H1 (cell line): ENCODE measurements at regions not wholly inside any gene's neighbourhood (a gene's known extent, or its start where the extent isn't known, plus 50 kb on each side); places are given as distances from the start of the nearest gene placed in this dataset.

Experiments used
- CTCF ChIA-PET: fragments of 300-600 bp; sonication (Branson Sonifier 250); formaldehyde crosslinking; loops from one replicate; lab custom pipeline; 2021; ENCODE audit not compliant: partially characterized antibody; lab: Charles Lee
- POLR2A ChIA-PET: fragments of 300-600 bp; sonication (Branson Sonifier 250); formaldehyde crosslinking; loops from one replicate; lab custom pipeline; 2021; ENCODE audit warnings: inconsistent platforms; ENCODE audit not compliant: partially characterized antibody; lab: Charles Lee
- DNase-seq, 2 experiments: peaks; one replicate each; pipeline versions ENCODE4 v3.0.0 to v3.0.0-alpha.2; 2010 to 2022; ENCODE audit warnings: low spot score in 2 of 2, low read depth in 1 of 2, mixed read lengths in 1 of 2
- FAIRE-seq: peaks from 2 replicates; lab custom pipeline; 2011; peaks lifted over from hg19 to GRCh38; lab: Jason Lieb, UNC
- H2AFZ ChIP-seq: 2 replicates; pipeline ENCODE4 v1.8.1; 2012; ENCODE audit warnings: low read length, inconsistent platforms
- H2AK5ac ChIP-seq: 2 replicates; pipeline ENCODE4 v1.6.1; 2013; ENCODE audit warnings: low read depth, low read length
- H2BK120ac ChIP-seq: replicated peaks from 2 replicates; pipeline ENCODE3; 2013; ENCODE audit warnings: low read depth, low read length, inconsistent platforms
- H2BK12ac ChIP-seq: 2 replicates; pipeline ENCODE4 v1.6.1; 2013; ENCODE audit warnings: low read depth, low read length
- H2BK15ac ChIP-seq: 2 replicates; pipeline ENCODE4 v1.6.1; 2013; ENCODE audit warnings: low read length
- H2BK20ac ChIP-seq: 2 replicates; pipeline ENCODE4 v1.6.1; 2013; ENCODE audit warnings: low read length
- H2BK5ac ChIP-seq: 2 replicates; pipeline ENCODE4 v1.6.1; 2013; ENCODE audit warnings: low read depth, low read length
- H3K14ac ChIP-seq: 2 replicates; pipeline ENCODE4 v1.6.1; 2013; ENCODE audit warnings: inconsistent platforms; ENCODE audit not compliant: insufficient read length
- H3K18ac ChIP-seq: 2 replicates; pipeline ENCODE4 v1.6.1; 2013; ENCODE audit warnings: low read length; ENCODE audit errors: extremely low read depth
- H3K23ac ChIP-seq: 2 replicates; pipeline ENCODE4 v1.6.1; 2013; ENCODE audit warnings: inconsistent platforms; ENCODE audit not compliant: insufficient read length
- H3K23me2 ChIP-seq: 2 replicates; pipeline ENCODE4 v1.6.1; 2013; ENCODE audit warnings: low read depth, low read length
- H3K27ac ChIP-seq: 2 replicates; pipeline ENCODE4 v1.6.1; 2011; ENCODE audit warnings: low read depth, low read length, inconsistent platforms
- H3K27me3 ChIP-seq, 4 experiments: replicated peaks in 1 of 4; 1 replicate in 1 of 4; 2 replicates in 3 of 4; pipeline versions ENCODE4 v1.6.1 to v1.8.1; 2011 to 2013; ENCODE audit warnings: low read length in 3 of 4, mild to moderate bottlenecking in 3 of 4, inconsistent platforms in 2 of 4, mixed read lengths in 2 of 4, moderate library complexity in 1 of 4; ENCODE audit not compliant: control insufficient read depth in 3 of 4, insufficient read depth in 3 of 4; ENCODE audit errors: extremely low read depth in 1 of 4
- H3K36me3 ChIP-seq, 4 experiments: 2 replicates each; pipeline versions ENCODE4 v1.6.1 to v1.8.1; 2011 to 2013; ENCODE audit warnings: mild to moderate bottlenecking in 4 of 4, low read length in 3 of 4, moderate library complexity in 2 of 4, control low read depth in 1 of 4, inconsistent platforms in 1 of 4; ENCODE audit not compliant: insufficient read depth in 4 of 4, control insufficient read depth in 2 of 4
- H3K4ac ChIP-seq: replicated peaks from 2 replicates; pipeline ENCODE3; 2013; ENCODE audit warnings: low read length, low read depth, mixed read lengths, inconsistent platforms; ENCODE audit not compliant: insufficient read length
- H3K4me1 ChIP-seq, 4 experiments: replicated peaks in 1 of 4; 1 replicate in 1 of 4; 2 replicates in 3 of 4; pipeline versions ENCODE4 v1.6.1 to v1.8.1; 2011 to 2013; ENCODE audit warnings: low read length in 3 of 4, inconsistent platforms in 2 of 4, mixed read lengths in 1 of 4; ENCODE audit not compliant: insufficient read depth in 4 of 4, control insufficient read depth in 3 of 4
- H3K4me2 ChIP-seq, 2 experiments: 2 replicates each; pipeline versions ENCODE4 v1.6.1 to v1.8.1; 2011 to 2013; ENCODE audit warnings: low read depth in 2 of 2, low read length in 2 of 2, control low read depth in 1 of 2, inconsistent platforms in 1 of 2, mild to moderate bottlenecking in 1 of 2; ENCODE audit not compliant: insufficient read depth in 1 of 2
- H3K4me3 ChIP-seq, 4 experiments: fragments of 200-600, 300-600 bp in 1 of 4; sonication (generic), shearing (Covaris generic), sonication (Bioruptor Twin) in 1 of 4; 2 replicates each; pipeline versions ENCODE4 v1.5.1 to v1.8.1; 2011 to 2016; ENCODE audit warnings: low read length in 4 of 4, low read depth in 3 of 4, control low read depth in 2 of 4, inconsistent platforms in 2 of 4, mild to moderate bottlenecking in 2 of 4, mixed read lengths in 1 of 4, moderate library complexity in 1 of 4; ENCODE audit not compliant: insufficient read depth in 2 of 4; ENCODE audit errors: extremely low read depth in 1 of 4
- H3K56ac ChIP-seq: replicated peaks from 2 replicates; pipeline ENCODE3; 2013; ENCODE audit warnings: low read depth, mild to moderate bottlenecking, mixed read lengths, low read length, inconsistent platforms; ENCODE audit not compliant: insufficient read length
- H3K79me1 ChIP-seq: 2 replicates; pipeline ENCODE4 v1.6.1; 2013; ENCODE audit warnings: low read depth, low read length, control low read depth
- H3K79me2 ChIP-seq, 2 experiments: 2 replicates each; pipeline versions ENCODE4 v1.6.1 to v1.8.1; 2012 to 2013; ENCODE audit warnings: low read length in 2 of 2, mild to moderate bottlenecking in 2 of 2, inconsistent platforms in 1 of 2; ENCODE audit not compliant: insufficient read depth in 2 of 2, control insufficient read depth in 1 of 2
- H3K9ac ChIP-seq, 4 experiments: replicated peaks in 1 of 4; 1 replicate in 1 of 4; 2 replicates in 3 of 4; pipeline versions ENCODE4 v1.6.1 to v1.8.1; 2011 to 2013; ENCODE audit warnings: low read depth in 3 of 4, low read length in 3 of 4, control low read depth in 2 of 4, mild to moderate bottlenecking in 2 of 4, moderate library complexity in 2 of 4, inconsistent platforms in 1 of 4; ENCODE audit errors: extremely low read depth in 1 of 4
- H3K9me3 ChIP-seq, 2 experiments: 2 replicates each; pipeline versions ENCODE4 v1.6.1 to v1.8.1; 2012 to 2013; ENCODE audit warnings: mild to moderate bottlenecking in 2 of 2, moderate library complexity in 2 of 2, control low read depth in 1 of 2, inconsistent platforms in 1 of 2, low read depth in 1 of 2, low read length in 1 of 2, mixed read lengths in 1 of 2; ENCODE audit not compliant: insufficient read depth in 2 of 2
- H4K20me1 ChIP-seq, 2 experiments: replicated peaks in 1 of 2; 2 replicates each; pipeline versions ENCODE3 to v1.8.1; 2011 to 2013; ENCODE audit warnings: inconsistent platforms in 2 of 2, low read length in 2 of 2, mild to moderate bottlenecking in 1 of 2; ENCODE audit not compliant: insufficient read depth in 2 of 2, control insufficient read depth in 1 of 2
- H4K5ac ChIP-seq: 2 replicates; pipeline ENCODE4 v1.6.1; 2013; ENCODE audit warnings: low read length, low read depth, mixed read lengths, inconsistent platforms; ENCODE audit not compliant: insufficient read length
- H4K8ac ChIP-seq: 2 replicates; pipeline ENCODE4 v1.8.0; 2013; ENCODE audit warnings: mild to moderate bottlenecking, moderate library complexity, low read length, inconsistent platforms; ENCODE audit not compliant: insufficient read depth; ENCODE audit errors: extremely low read depth
- H4K91ac ChIP-seq: replicated peaks from 2 replicates; pipeline ENCODE3; 2013; ENCODE audit warnings: low read length, mixed read lengths, inconsistent platforms; ENCODE audit not compliant: insufficient read length
- EZH2 ChIP-seq: fragments of 200-600 bp; sonication (generic); IDR thresholded peaks from 2 replicates; pipeline ENCODE4 v1.7.1; 2012; ENCODE audit warnings: low read depth, mild to moderate bottlenecking, moderate library complexity, low read length, inconsistent platforms; ENCODE audit not compliant: severe bottlenecking
- JUN ChIP-seq: IDR thresholded peaks from 2 replicates; pipeline ENCODE4 v1.6.1; 2011; ENCODE audit warnings: low read depth, mild to moderate bottlenecking, improper control_type of control experiment, low read length
- NRF1 ChIP-seq: IDR thresholded peaks from 2 replicates; pipeline ENCODE4 v1.6.1; 2011; ENCODE audit warnings: mild to moderate bottlenecking, low read depth, low read length, improper control_type of control experiment
- POLR2A ChIP-seq, 2 experiments: IDR thresholded peaks; 1 replicate in 1 of 2; 2 replicates in 1 of 2; pipeline ENCODE4 v1.6.1; 2011; ENCODE audit warnings: low read depth in 2 of 2, low read length in 2 of 2, mild to moderate bottlenecking in 2 of 2; ENCODE audit errors: control extremely low read depth in 1 of 2
- WGBS, 2 experiments: shearing (Covaris generic) in 1 of 2; methylation state at CpG; one replicate each; pipeline versions ENCODE4 v1.1.6 to v1.1.7; 2013 to 2015; ENCODE audit warnings: low lambda C conversion rate in 2 of 2, mixed read lengths in 2 of 2, inconsistent platforms in 1 of 2, low coverage in 1 of 2, missing lambda C conversion rate in 1 of 2; ENCODE audit not compliant: insufficient replicate concordance in 2 of 2, insufficient coverage in 1 of 2, insufficient read length in 1 of 2; ENCODE audit errors: extremely low coverage in 1 of 2, missing lambda C conversion rate in 1 of 2; 5-methylcytosine and 5-hydroxymethylcytosine counted together
- TF ChIP-seq, protein P1 (sequence below): IDR thresholded peaks from 2 replicates; pipeline ENCODE4 v1.6.1; 2012; ENCODE audit warnings: inconsistent platforms

DNA sequence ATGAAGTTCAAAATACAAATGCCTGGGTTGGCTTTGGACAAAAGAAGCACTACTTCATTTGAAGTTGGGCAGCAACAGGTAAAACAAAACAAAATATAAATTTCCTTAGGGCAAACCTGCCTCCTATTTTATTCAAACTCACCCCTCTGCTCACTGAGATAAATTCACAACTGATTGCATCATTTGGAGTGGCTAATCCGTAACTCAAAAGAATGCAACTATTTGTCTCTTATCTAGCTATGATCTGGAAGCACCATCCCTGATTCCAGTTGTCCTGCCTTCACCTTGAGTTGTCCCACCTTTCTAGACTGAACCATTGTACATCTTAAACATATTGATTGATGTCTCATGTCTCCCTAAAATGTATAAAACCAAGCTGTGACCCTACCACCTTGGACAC, 145.0 kb downstream of the CCER1 start:
- Histone ChIP-seq H3K4me1 (no peaks in the 10 kb centered on the region), H4K91ac (no peak overlapping the region), H3K36me3 (no peaks in the 10 kb centered on the region), H3K4me2 (no peak overlapping the region), H3K14ac (no peak overlapping the region), H2BK5ac (no peak overlapping the region), H2BK20ac (no peak overlapping the region), H2BK120ac (no peak overlapping the region), H3K18ac (no peak overlapping the region), H3K4me3 (no peak overlapping the region), H2BK15ac (no peak overlapping the region), H4K20me1 (no peaks in the 10 kb centered on the region), H2AK5ac (no peak overlapping the region), H3K27ac (no peak overlapping the region), H3K9ac (no peak overlapping the region), H4K8ac (no peak overlapping the region), H3K4ac (no peak overlapping the region), H3K79me1 (no peaks in the 10 kb centered on the region), H3K79me2 (no peaks in the 10 kb centered on the region), H2AFZ (0 out of 2 replicates have a peak overlapping the region, but pooled peaks have one; percentile 84), H2BK12ac (no peak overlapping the region), H3K56ac (no peak overlapping the region), H3K23ac (no peak overlapping the region), H3K27me3 (no peaks in the 10 kb centered on the region), H3K9me3 (no peaks in the 10 kb centered on the region), H3K23me2 (no peaks in the 10 kb centered on the region), H4K5ac (no peak overlapping the region)
- FAIRE-seq (no peak), DNase-seq (no peak)
- WGBS, 2 experiments, result 94% methylated on average over 1 of the region's 1 CpG; no CpG with 5 or more reads in 1 of the 2 experiments
- CTCF ChIA-PET, result no interaction called here
- POLR2A ChIA-PET, result no interaction called here
- TF ChIP-seq, protein P1, sequence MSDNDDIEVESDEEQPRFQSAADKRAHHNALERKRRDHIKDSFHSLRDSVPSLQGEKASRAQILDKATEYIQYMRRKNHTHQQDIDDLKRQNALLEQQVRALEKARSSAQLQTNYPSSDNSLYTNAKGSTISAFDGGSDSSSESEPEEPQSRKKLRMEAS, result no peak
- no peak for TF ChIP-seq POLR2A (IDR thresholded peaks at IDR 0.05; ENCODE audit: control extremely low read depth in 1 of 2, low read depth in 2 of 2, low read length in 2 of 2)
- TF ChIP-seq NRF1, result no peak
- no peak for TF ChIP-seq EZH2
- no peak for TF ChIP-seq JUN
